Stimulated activated CD8-positive, alpha-beta memory T cell treated with anti-CD3 and anti-CD28 coated beads, Interleukin-7, amount 100 ng/mL, for 24 hours (primary cell): ENCODE measurements at regions not wholly inside any gene's neighbourhood (a gene's known extent, or its start where the extent isn't known, plus 50 kb on each side); places are given as distances from the start of the nearest gene placed in this dataset.
"Not testable (repeated sequence)": the region's sequence is repeated elsewhere in the genome, so short reads cannot be mapped to it uniquely, and the experiment has no call there.

Source experiments
- DNase-seq: peaks from one replicate; pipeline ENCODE4 v3.0.0-alpha.2; 2020; ENCODE audit warnings: low read depth

DNA sequence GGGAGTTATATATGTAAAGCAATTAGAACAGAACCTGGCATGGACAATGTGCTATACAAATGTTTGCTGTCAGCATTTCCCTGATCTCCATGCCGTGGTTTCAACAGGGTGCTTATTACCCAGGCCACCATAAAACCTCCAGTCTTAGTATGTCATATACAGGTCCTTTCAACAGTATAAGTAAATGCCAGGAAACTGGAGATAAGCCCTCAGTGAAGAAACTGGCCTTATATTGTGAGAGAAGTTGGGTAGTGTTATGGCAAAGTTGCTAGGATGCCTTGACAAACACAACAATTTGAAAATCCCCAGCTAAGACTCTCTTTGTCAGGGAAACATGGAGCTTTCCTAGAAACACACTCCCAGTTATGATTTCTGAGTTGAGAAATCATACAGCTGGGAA is 850.2 kb upstream of the ADAMTS5 start:
- no peak for DNase-seq

DNA sequence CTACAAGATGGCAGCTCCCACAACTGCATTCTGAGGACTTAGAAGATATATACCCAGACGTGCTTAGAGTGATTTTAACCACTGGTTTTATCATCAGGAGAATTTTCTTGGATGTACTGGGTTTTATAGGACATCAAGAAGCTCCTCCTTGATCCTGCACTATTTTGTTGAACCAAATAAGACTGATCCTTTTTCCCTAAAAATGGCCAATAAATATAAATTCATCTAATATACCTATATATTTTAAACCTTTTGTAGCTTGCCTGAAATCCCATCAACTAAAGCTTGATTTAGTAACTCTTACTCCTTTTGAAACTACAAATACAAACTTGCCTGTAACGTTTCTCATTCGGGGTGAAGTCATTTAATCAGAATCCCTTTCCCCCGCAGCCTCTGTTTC is 849.4 kb upstream of the ADAMTS5 start:
- DNase-seq, result no peak

DNA sequence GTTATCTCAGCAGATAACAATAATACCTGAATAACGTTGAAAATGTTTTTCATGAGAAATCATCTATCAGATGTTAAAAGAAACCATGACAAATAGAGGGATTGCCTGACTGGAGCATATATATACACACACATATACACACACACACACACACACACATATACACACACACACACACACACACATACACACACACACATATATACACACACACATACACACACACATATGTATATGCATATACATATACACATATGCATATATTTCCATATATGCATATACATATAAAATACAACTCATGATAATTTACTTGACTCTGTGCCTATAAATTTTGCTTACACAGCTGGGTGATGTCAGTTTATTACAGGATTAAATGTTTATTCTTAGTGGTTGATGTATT is 847.3 kb upstream of the ADAMTS5 start:
- no peak for DNase-seq

DNA sequence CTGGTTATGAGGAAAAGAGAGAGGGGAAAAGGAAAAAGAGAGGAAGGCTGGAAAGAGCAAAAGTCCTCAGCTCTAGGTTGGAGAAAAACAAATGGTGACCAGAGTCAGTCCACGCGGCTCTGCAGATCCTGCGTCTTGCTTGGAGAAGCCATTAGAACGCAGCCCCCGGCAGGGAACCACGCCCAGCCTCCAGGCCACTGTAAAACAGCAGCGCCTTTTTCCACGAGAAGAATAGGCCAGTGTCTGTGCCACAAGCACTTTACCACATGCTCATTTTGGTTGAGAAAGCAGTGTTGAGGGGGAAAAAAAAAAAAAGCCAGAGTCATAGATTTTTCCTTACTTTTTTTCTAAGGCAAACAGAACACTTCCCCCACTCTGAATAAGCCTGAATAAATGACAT is 846.9 kb upstream of the ADAMTS5 start:
- DNase-seq, result no peak

DNA sequence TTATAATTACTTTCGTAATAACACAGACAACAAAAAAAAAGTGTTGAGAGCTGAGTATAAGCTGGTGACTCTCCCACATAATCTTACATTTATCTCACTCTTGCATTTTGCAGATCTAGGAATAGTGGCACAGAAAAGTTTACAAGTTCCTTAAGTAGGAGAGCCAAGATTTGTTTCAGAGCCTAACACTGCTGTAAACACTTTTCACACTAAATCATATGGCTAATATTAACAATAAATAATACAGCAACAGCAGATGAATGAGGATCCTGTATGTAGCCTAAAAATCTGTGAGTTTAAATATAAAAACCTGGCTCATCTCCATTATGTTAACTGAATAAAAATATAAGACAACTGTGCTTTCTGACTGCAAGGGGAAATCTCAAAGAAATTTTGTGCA is 846.5 kb upstream of the ADAMTS5 start:
- no peak for DNase-seq

DNA sequence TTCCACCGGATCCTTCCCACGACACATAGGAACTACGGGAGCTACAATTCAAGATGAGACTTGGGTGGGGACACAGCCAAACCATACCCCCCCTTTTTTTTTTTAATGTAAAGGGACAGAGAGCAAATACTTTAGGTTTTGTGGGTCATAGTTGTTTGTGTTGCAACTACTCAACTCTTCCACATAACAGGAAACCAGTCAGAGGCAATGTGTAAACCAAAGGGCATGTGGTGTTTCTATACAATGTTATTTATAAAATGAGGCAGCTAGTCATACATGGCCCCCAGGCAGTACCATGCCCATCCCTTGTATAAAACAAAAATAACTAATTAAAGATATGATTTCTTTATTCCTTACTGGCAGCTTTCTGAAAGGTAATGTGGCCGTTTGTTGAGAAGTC is 845.4 kb upstream of the ADAMTS5 start:
- DNase-seq, result no peak

DNA sequence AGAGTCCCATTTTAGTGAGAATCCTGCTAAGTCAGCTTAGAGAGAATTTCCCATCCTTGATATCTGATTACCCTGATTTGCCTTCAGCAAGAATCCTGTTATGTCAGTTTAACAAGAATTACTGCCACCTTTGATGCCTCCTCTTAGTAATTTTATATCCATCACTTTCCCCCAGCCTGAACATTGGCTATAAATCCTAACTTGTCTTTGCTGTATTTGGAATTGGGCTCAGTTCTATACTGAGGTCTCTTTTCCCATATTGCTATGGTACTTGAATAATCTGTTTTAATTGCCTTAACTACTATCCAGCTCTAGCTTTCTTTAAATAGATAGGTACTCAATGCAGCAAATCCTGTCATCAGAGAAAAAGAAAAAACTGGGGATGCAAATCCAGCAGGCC is 842.0 kb upstream of the ADAMTS5 start:
- DNase-seq, result no peak

DNA sequence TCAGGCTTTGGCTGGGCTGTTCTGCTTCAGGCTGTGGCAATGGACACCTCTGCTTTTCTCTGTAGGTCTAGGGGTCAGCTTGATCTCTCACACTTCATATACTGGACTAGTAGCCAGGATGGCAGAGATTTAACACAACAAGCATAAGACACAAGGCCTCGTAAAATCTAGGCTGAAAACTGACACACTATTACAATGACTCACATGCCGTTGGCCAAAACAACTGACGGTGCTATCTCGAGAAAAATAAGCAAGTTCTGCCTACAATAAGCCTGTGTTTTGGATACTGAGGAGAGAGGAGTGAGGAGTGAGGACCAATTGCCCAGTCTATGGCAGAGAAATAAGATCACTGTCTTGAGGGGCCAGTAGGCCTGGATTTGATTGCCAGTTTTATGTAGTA is 840.7 kb upstream of the ADAMTS5 start:
- no peak for DNase-seq

DNA sequence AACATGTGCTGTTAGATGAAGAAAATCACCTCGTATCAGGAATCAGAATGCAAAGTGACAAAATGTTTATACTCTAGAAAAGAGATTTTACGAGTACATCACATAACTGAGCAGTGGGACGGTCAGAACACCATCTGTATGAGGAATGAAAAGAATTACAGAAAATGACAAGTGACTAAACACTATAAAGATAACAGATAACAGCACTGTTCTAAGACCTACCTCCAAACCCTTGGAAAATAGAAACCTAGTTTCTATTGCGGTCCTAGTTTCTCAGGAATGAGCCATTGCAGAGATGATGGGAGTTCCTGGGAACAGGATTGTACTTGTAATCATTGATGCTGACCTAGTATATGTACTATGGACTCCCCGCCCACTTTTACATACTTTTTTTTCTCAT is 839.4 kb upstream of the ADAMTS5 start:
- no peak for DNase-seq

DNA sequence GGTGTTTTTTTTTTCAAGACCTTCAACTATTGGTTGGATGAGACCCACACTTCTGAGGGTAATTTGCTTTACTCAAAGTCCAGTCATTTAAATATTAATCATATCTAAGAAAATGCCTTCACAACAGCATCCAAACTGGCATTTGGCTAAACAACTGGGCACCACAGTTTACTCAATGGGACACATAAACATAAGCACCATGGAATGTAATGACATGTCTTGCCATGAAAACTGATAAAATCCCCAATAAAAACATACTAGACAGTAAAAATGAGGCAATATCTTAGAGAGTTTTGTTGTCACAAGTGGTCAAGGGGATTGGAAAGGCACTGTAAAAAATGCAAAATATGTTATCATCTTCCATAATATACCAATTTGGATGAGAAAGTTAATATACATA is 838.8 kb upstream of the ADAMTS5 start:
- no peak for DNase-seq

DNA sequence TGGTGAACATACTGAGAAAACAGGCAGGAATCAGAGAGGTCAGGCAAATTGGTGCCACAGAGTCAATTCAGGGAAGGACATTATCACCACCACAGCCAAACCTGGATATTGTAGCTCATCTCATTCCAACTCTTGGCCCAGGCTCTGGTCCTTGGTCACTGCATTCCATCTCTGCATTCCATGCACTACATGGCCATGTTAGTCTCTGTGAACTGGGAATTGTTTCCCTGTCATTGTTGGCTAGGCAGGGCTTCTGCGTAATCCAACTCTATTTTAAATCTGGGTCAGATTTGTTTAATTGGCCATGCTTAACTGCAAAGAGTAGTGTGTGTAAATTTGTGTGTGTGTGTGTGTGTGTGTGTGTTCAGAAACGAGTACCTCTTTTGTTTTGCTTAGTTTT is 837.6 kb upstream of the ADAMTS5 start:
- no peak for DNase-seq

DNA sequence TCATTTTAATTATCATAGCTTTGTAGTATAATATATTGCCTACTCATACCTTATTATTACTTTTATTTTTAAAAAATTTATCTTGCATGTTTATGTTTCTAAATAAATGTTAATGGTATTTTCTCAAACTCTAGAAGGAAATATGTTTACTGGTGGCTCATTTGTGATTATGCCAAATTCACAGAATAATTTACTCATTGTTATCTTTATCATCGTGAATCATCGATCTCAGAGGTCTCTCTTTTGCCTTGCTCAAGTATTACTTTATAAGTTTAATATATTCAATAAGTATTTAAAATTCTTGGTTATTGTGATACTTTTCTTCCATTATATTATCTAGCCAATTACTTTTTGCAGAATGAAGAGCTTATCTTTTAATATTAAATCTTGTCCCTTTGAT is 836.7 kb upstream of the ADAMTS5 start:
- no peak for DNase-seq

DNA sequence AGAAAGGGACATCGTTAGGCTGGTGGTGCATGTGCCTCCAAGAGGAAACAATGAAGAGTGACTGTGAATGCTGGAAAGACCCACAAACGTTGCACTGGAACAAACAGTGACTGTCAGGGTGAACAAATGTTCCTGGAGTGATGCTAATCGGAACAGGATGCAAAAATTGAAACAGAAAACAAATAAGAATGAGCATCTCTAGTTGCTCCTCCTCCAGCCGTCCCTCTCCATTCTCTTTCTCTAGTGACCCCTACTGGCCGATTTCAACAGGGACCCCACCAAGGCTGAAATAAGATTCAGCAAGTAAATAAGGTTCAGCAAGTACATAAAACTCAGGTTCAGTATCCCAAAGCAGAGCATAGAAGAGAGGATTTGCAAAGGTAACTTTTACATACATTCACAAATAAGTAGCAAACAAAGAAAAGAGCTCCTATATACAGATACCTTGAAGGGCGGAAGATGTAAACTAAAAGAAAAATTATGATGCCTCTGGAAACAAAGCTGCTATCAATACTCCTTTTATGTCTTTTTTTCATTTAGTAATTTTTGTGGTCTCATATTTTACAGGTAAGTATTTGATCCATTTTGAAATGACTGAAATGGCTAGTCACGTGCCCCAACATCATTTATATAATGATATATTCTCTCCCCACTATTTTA is 836.1 kb upstream of the ADAMTS5 start:
- DNase-seq, result no peak

DNA sequence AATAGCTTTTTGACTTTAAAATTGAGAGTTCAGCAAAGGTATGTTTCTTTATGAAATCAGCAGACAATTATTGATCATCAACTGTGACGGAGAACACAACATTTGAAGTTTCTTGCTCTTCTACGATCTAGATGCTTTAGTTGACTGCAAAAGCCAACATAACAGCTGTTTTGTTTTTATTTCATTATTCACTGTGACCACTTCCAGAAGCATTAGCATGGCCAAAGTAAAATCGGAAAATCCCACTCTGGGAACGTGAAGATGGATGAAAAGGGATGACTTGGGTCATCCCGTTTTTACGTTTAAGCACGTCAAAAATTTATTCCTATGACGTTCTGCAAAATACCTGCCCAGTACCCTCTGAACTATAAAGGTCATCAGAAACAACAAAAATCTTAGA is 833.0 kb upstream of the ADAMTS5 start:
- DNase-seq, result no peak

DNA sequence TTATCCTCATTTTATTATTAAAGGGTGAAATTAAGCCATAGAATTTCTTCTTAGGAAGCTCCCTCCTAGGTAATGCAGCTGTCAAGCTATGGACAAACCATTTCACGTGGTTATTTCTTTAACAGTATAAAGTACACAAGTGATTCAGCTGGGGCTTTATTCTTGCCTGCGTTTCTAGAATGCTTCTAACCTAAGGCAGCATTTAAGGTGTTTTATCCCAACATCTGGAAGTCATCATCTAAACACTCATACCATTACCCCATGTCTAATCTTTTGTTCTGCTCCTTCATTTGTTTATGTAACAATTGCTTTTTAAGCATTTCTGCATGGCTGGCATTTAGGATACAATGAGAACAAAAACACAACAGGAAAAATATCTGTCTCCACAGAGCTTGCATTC is 829.2 kb upstream of the ADAMTS5 start:
- no peak for DNase-seq

DNA sequence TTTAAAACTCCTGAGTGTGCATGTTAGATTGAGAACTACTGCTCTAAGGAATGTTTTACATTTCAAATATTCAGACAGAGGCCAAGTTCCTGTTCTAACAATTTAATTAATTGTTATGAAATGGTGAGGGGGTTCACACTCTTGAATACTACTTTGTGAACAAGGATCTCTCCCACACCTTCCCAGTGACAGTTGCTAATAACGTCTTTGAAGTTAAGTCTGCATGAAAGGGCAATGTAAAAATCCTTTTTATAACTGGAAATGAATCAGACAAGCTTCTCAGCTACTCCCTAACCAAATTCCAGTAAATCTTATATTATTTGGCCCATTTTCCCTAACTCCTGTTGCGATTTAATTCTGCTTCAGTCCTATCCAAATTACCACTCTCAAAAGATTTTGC is 828.5 kb upstream of the ADAMTS5 start:
- no peak for DNase-seq

DNA sequence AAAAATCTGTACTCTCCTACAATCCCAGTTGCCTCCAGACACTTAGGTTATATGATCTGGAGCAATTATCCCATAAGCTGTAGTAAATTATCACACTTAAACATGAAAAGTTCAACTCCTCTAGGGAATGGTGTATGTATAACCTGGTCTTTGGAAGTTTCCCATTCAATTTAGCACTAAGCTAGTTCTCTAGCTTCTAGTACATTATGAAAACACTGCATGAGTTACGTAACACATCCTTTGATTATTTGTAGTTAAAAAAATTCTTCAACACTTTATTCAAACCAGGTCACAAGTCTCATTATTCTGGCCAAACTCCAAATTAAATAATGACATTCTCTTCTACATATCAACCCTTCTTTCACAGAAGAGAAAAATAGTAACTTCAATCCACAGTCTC is 827.0 kb upstream of the ADAMTS5 start:
- no peak for DNase-seq

DNA sequence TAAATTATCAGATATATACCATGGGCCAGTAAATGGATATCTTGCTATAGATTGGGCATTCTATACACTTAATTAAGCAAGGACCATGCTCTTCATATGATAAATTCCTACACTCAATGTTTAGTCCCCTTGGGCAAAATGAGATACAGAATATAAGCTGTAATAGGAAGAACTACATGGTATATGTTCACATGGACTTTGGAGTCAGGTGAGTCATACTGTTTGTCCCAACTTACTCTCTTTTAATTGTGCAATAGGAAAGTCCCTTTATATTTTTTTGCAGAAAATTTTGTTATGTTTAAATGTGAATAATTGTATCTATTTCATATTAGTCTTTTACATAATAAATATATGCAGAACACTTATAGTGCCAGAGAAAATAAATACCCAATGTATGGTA is 820.2 kb upstream of the ADAMTS5 start:
- no peak for DNase-seq

DNA sequence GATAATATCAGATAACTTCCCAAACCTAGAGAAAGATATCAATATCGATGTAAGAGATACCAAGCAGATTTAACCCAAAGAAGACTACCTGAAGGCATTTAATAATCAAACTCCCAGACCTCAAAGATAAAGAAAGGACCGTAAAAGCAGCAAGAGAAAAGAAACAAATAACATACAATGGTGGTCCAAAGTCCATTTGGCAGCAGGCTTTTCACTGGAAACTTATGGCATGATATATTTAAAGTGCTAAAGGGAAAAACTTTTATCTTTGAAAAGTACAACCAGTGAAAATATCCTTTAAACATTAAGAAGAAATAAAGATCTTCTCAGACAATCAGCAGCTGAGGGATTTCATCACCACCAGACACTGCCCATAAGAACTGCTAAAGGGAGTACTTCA is 812.7 kb upstream of the ADAMTS5 start:
- DNase-seq, result no peak

DNA sequence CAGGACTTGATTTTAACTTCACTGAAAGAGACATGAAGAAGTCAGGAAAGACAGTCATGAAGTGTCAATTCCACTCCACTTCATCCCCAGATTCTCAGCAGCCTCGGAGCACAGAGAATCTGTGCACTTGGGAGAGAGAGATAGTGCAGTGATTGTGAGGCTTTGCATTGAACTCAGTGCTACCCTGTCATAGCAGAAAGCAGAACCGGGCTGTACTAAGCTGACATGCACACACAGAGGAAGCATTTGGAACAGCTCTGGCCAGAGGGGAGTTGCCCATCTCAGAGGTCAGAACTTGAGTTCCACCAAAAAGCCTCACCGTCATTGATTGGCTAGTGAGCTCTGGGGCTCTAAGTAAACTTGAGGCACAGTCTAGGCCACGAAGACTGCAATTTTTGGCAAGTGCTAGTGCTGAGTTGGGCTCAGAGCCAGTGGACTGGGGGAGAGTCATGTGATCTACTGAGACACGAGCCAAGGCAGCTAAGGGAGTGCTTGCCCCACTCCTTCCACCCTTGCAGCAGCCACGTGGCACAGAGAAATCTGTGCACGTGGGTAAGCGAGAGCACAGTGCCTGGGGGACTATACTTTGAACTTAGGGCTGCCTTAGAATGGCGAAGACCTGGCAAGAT is 810.2 kb upstream of the ADAMTS5 start:
- no peak for DNase-seq

DNA sequence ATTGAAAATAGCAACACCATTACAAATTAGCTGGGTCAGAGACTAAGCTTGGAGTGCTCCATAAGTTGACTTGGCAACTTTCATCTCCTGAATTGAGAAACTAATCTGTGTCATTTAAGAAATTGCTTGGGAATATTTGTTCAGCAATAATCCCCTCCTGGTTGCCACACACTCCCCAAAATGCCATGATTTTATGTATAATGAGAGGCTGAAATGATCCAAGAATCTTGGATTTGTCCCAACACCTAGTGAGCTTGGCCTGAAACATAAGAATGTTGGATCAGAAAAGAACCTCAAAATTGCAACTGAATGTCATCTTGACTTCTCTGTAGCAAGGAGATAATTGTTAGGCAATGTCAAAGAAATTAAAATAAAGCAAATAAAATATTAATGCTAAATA is 805.9 kb upstream of the ADAMTS5 start:
- no peak for DNase-seq

DNA sequence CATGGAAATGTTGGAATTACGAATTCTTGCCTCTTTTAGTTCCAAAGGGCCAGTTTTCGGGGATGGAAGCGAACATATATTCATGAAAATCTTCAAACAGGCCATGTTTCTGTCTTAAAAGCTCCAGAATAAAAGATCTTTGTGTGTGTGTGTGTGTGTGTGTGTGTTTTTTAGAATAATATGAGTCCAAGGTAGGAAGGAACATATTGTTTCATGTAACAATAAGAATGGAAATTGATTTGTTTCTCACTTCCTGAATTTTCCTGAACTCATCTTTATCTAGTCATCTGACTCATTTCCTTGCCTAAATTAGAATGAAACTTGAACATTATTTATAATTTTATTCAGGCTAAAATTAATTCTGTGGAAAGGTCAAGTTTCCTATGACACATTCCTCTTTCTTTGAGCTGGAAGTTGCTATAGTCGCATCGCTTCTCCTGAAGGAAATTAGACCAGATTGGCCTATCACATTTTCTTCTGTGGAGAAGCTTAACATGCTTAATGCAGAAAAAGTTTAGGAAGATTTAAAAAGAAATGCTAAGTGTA is 805.1 kb upstream of the ADAMTS5 start:
- no peak for DNase-seq

DNA sequence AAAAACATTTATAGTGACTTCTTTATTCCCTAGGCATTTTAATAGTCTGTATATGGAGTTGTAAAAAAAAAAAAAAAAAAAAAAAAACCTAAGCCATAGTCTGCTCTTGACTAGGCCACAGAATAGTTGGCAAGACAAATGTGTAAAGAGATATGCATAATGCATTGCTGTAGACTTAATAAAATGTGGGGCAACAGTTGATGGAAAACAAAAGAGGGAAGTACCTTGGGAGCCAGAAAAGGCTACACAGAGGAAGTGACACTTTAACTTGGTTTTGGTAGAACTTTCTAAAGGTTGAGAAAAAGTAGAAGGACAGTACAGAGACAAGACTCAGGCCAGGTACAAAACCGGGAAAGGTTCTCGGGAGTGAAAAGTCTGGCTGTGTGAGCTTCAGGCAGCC is 802.9 kb upstream of the ADAMTS5 start:
- DNase-seq, result no peak

DNA sequence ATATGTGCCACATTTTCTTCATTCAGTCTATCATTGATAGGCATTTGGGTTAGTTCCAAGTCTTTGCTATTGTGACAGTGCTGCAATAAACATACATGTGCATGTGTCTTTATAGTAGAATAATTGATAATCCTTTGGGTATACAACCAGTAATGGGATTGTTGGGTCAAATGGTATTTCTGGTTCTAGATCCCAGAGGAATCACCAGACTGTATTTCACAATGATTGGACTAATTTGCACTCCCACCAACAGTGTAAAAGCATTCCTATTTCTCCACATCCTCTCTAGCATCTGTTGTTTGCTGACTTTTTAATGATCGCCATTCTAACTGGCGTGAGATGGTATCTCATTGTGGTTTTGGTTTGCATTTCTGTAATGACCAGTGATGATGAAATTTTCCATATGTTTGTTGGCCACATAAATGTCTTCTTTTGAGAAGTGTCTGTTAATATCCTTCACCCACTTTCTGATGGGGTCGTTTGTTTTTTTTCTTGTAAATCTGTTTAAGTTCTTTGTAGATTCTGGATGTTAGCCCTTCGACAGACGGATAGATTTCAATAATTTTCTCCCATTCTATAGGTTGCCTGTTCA is 801.3 kb upstream of the ADAMTS5 start:
- not testable (repeated sequence) for DNase-seq
